Osteoblast (primary cell): ENCODE measurements at regions not wholly inside any gene's neighbourhood (a gene's known extent, or its start where the extent isn't known, plus 50 kb on each side); places are given as distances from the start of the nearest gene placed in this dataset.

Experiments used
- DNase-seq: peaks from one replicate; pipeline ENCODE4 v3.0.0; 2011; ENCODE audit warnings: low spot score, mixed read lengths; ENCODE audit not compliant: insufficient read length; ENCODE audit errors: missing footprints
- H2AFZ ChIP-seq: 2 replicates; pipeline ENCODE4 v1.6.0; 2011; ENCODE audit warnings: mild to moderate bottlenecking, low read length
- H3K27ac ChIP-seq: 2 replicates; pipeline ENCODE4 v1.5.1; 2011; ENCODE audit warnings: mild to moderate bottlenecking, low read depth, low read length, moderate library complexity
- H3K27me3 ChIP-seq: 2 replicates; pipeline ENCODE4 v1.6.0; 2012; ENCODE audit warnings: mild to moderate bottlenecking, control low read depth, inconsistent platforms, low read length, moderate library complexity; ENCODE audit not compliant: insufficient read depth
- H3K36me3 ChIP-seq: 2 replicates; pipeline ENCODE4 v1.5.1; 2011; ENCODE audit warnings: mild to moderate bottlenecking, low read length, control low read depth, moderate library complexity; ENCODE audit not compliant: insufficient read depth
- H3K4me1 ChIP-seq: 2 replicates; pipeline ENCODE4 v1.5.1; 2011; ENCODE audit warnings: mild to moderate bottlenecking, low read length, control low read depth, moderate library complexity; ENCODE audit not compliant: insufficient read depth
- H3K4me2 ChIP-seq: 2 replicates; pipeline ENCODE4 v1.6.0; 2011; ENCODE audit warnings: mild to moderate bottlenecking, low read length; ENCODE audit not compliant: insufficient read depth
- H3K4me3 ChIP-seq: fragments of 200-600 bp; sonication (generic); 3 replicates; pipeline ENCODE4 v1.5.1; 2012; ENCODE audit warnings: mild to moderate bottlenecking, low read length, inconsistent platforms; ENCODE audit not compliant: insufficient read depth
- H3K79me2 ChIP-seq: 2 replicates; pipeline ENCODE4 v1.6.0; 2012; ENCODE audit warnings: mild to moderate bottlenecking, low read length, control low read depth, inconsistent platforms; ENCODE audit not compliant: insufficient read depth
- H3K9me3 ChIP-seq: 2 replicates; pipeline ENCODE4 v1.5.1; 2011; ENCODE audit warnings: low read depth, low read length, control low read depth
- H4K20me1 ChIP-seq: 2 replicates; pipeline ENCODE4 v1.6.0; 2012; ENCODE audit warnings: mild to moderate bottlenecking, low read length, control low read depth; ENCODE audit not compliant: insufficient read depth
- TF ChIP-seq, protein P1 (sequence below): IDR thresholded peaks from 2 replicates; pipeline ENCODE4 v1.5.1; 2011; ENCODE audit warnings: mild to moderate bottlenecking, low read depth, low read length, moderate library complexity; ENCODE audit errors: extremely low read depth

DNA sequence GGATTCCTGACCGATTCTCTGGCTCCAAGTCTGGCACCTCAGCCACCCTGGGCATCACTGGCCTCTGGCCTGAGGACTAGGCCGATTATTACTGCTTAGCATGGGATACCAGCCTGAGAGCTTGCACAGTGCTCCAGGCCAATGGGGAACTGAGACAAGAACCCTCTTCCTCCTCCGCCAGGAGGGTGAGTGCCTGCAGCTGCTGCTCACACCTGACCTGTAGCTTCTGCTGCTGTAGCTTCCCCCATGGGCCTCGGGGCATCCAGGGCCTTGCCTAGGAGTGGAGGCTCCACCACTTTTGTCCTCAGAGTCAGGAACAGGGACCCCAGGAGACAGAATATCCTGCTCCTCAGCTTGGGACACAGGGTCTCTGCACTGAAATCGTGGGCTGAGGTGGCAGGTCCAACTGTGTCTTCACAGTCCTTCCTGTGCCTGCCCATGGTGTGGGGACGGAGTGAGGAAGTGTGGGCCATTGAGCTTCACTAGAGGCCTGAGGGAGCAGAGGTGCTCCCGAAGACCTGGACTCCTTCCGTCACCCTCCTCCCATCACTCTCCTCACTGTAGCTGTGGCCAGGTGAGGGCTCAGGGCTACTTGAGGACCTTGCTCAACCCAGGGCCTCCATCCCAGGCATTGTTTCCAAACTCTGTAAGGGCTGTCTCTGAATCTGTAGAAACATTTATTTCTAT is 103.8 kb downstream of the ZNF280B start:
- no peaks in the 10 kb centered on the region for H3K79me2 ChIP-seq
- no peaks in the 10 kb centered on the region for H3K4me1 ChIP-seq
- no peak overlapping the region for H3K27ac ChIP-seq
- H2AFZ ChIP-seq = no peak overlapping the region
- H4K20me1 ChIP-seq = no peaks in the 10 kb centered on the region
- H3K36me3 ChIP-seq = no peaks in the 10 kb centered on the region
- DNase-seq = no peak
- H3K27me3 ChIP-seq = peaks cover 8% of the 10 kb centered on the region
- no peaks in the 10 kb centered on the region for H3K9me3 ChIP-seq
- H3K4me2 ChIP-seq = no peak overlapping the region
- H3K4me3 ChIP-seq = no peak overlapping the region
- TF ChIP-seq, protein P1, sequence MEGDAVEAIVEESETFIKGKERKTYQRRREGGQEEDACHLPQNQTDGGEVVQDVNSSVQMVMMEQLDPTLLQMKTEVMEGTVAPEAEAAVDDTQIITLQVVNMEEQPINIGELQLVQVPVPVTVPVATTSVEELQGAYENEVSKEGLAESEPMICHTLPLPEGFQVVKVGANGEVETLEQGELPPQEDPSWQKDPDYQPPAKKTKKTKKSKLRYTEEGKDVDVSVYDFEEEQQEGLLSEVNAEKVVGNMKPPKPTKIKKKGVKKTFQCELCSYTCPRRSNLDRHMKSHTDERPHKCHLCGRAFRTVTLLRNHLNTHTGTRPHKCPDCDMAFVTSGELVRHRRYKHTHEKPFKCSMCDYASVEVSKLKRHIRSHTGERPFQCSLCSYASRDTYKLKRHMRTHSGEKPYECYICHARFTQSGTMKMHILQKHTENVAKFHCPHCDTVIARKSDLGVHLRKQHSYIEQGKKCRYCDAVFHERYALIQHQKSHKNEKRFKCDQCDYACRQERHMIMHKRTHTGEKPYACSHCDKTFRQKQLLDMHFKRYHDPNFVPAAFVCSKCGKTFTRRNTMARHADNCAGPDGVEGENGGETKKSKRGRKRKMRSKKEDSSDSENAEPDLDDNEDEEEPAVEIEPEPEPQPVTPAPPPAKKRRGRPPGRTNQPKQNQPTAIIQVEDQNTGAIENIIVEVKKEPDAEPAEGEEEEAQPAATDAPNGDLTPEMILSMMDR = no peak

DNA sequence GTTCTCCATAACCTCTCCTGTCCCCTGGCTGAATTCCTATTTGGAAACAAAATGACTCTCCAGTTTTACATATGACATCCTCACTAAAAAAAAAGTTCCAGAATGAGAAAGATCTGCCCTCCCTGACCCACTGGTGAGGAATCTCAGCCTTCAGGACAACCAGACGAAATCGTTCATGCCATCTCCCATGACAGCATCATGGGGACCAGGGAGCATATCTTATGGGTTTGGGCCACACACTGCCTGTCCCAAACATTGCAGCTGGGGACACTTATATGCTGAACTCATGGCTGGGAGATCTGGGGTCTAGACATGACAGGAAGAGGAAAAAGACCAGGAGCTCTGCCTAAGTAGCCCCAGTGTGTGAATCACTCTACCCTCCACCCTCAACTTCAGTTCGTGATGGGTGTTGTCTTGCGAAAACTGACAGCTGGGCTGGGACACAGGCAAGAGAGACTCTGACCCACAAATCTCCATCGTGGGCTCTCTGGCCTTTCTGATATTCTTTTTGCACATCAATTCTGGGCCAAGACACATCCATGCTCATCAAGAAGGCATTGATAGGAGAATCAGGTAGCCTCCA is 102.0 kb downstream of the ZNF280B start:
- Histone ChIP-seq H3K4me2 (no peak overlapping the region), H3K79me2 (no peaks in the 10 kb centered on the region), H3K27me3 (peaks cover 4% of the 10 kb centered on the region), H2AFZ (no peak overlapping the region), H3K9me3 (no peaks in the 10 kb centered on the region), H3K4me3 (no peak overlapping the region), H3K36me3 (no peaks in the 10 kb centered on the region), H3K27ac (no peak overlapping the region), H4K20me1 (no peaks in the 10 kb centered on the region), H3K4me1 (peaks cover 2% of the 10 kb centered on the region)
- TF ChIP-seq, protein P1 = no peak
- no peak for DNase-seq

DNA sequence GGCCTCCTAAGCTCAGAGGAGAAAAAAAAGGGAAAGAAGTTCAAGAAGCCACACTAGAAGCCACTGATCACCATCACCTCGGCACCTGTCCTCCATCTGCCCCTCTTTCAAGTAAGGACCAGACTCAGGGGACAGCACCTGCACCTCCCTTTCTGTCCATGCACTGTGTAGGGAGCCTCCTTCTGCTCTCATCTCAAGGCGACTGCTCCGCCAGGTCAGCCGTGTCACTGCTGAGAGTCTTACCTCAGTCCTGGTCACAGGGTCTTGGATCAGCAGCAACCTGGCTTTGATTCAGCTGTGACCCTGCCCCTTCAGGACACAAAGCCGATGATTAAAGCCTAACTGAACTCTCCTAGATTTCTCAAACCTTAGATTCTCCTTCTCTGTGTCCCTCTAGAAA is 101.5 kb downstream of the ZNF280B start:
- TF ChIP-seq, protein P1 = no peak
- no peak for DNase-seq
- H3K79me2 ChIP-seq = no peaks in the 10 kb centered on the region
- no peaks in the 10 kb centered on the region for H3K36me3 ChIP-seq
- no peak overlapping the region for H2AFZ ChIP-seq
- H3K27ac ChIP-seq = no peak overlapping the region
- peaks cover 4% of the 10 kb centered on the region for H3K27me3 ChIP-seq
- H3K4me1 ChIP-seq = peaks cover 2% of the 10 kb centered on the region
- no peaks in the 10 kb centered on the region for H3K9me3 ChIP-seq
- no peak overlapping the region for H3K4me3 ChIP-seq
- H4K20me1 ChIP-seq = no peaks in the 10 kb centered on the region
- no peak overlapping the region for H3K4me2 ChIP-seq

DNA sequence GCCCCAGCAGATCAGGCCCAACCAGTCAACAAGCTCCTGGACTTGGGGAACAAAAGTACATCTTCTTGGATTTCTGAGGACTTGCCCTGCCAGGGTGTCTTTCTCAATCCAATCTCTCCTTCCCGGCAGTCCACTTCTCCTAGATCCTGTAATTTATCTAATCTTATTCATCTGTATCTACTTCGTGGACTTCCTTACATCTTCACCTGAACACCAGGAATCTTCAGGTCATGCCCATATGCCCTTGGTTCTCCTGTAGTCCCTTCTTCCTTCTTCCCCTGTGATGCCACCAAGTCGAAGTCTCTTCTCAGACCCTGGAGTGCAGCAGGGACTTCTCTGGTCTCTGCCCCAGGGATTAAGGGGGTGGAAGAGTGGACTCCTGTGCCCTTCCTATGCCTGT is 100.3 kb downstream of the ZNF280B start:
- TF ChIP-seq, protein P1 = no peak
- DNase-seq = no peak
- Histone ChIP-seq H3K27me3 (peaks cover 6% of the 10 kb centered on the region), H3K36me3 (no peaks in the 10 kb centered on the region), H3K79me2 (no peaks in the 10 kb centered on the region), H4K20me1 (no peaks in the 10 kb centered on the region), H3K4me3 (no peak overlapping the region), H3K27ac (no peak overlapping the region), H3K4me2 (no peak overlapping the region), H3K4me1 (peaks cover 2% of the 10 kb centered on the region), H2AFZ (no peak overlapping the region), H3K9me3 (no peaks in the 10 kb centered on the region)
